ENCODE measurements at regions not wholly inside any gene's neighbourhood (a gene's known extent, or its start where the extent isn't known, plus 50 kb on each side); places are given as distances from the start of the nearest gene placed in this dataset.

GRCh38 chr10:131653140-131653539 lies 247.7 kb upstream of the PPP2R2D start:
- no peak for DNase-seq

GRCh38 chr10:131653554-131654470 lies 247.0 kb upstream of the PPP2R2D start:
- no peak for DNase-seq

- no peak for DNase-seq
Observed at GRCh38 chr10:131654471-131655087, 246.2 kb upstream of the PPP2R2D start.

GRCh38 chr10:131655101-131655849 lies 245.5 kb upstream of the PPP2R2D start:
- DNase-seq = no peak

- DNase-seq = no peak
Observed at GRCh38 chr10:131656009-131656408, 244.8 kb upstream of the PPP2R2D start.

- DNase-seq = no peak
Observed at GRCh38 chr10:131656431-131656841, 244.4 kb upstream of the PPP2R2D start.

- DNase-seq = no peak
Observed at GRCh38 chr10:131657318-131657984, 243.4 kb upstream of the PPP2R2D start.

- DNase-seq = no peak
Observed at GRCh38 chr10:131657985-131658330, 242.8 kb upstream of the PPP2R2D start.

GRCh38 chr10:131658476-131659110 lies 242.2 kb upstream of the PPP2R2D start:
- no peak for DNase-seq

GRCh38 chr10:131660427-131660826 lies 240.4 kb upstream of the PPP2R2D start:
- no peak for DNase-seq

GRCh38 chr10:131662851-131663250 lies 238.0 kb upstream of the PPP2R2D start:
- DNase-seq = no peak

GRCh38 chr10:131663351-131663750 lies 237.5 kb upstream of the PPP2R2D start:
- no peak for DNase-seq

GRCh38 chr10:131666091-131666490 lies 234.7 kb upstream of the PPP2R2D start:
- no peak for DNase-seq

GRCh38 chr10:131667047-131667446 lies 233.8 kb upstream of the PPP2R2D start:
- no peak for DNase-seq

- no peak for DNase-seq
Observed at GRCh38 chr10:131667561-131667960, 233.2 kb upstream of the PPP2R2D start.

- no peak for DNase-seq
Observed at GRCh38 chr10:131668903-131669302, 231.9 kb upstream of the PPP2R2D start.

- no peak for DNase-seq
Observed at GRCh38 chr10:131669838-131670237, 231.0 kb upstream of the PPP2R2D start.

- peak; percentile 1 for DNase-seq
Observed at GRCh38 chr10:131670341-131670740, 230.5 kb upstream of the PPP2R2D start.

- peak; percentile 3 for DNase-seq
Observed at GRCh38 chr10:131673396-131673795, 227.4 kb upstream of the PPP2R2D start.

- DNase-seq = no peak
Observed at GRCh38 chr10:131674130-131674529, 226.7 kb upstream of the PPP2R2D start.

- DNase-seq = peak; percentile 14
Observed at GRCh38 chr10:131675104-131675503, 225.7 kb upstream of the PPP2R2D start.

- DNase-seq = peak; percentile 12
Observed at GRCh38 chr10:131676046-131676799, 224.6 kb upstream of the PPP2R2D start.

Data from right hindlimb (tissue), 1 donor.